GM19324 (cell line): ENCODE measurements at regions not wholly inside any gene's neighbourhood (a gene's known extent, or its start where the extent isn't known, plus 50 kb on each side); places are given as distances from the start of the nearest gene placed in this dataset.
"Not testable (repeated sequence)": the region's sequence is repeated elsewhere in the genome, so short reads cannot be mapped to it uniquely, and the experiment has no call there.

Experiments
- ATAC-seq: cut with Tn5 transposase; IDR thresholded peaks from one replicate; pipeline ENCODE4 v1.9.1; 2021; ENCODE audit warnings: mild to moderate bottlenecking, moderate library complexity; ENCODE audit not compliant: unreplicated experiment, low FRiP score

GRCh38 chr10:56596257-56596656 is 235.2 kb upstream of the ZWINT start:
- ATAC-seq = no peak

DNA sequence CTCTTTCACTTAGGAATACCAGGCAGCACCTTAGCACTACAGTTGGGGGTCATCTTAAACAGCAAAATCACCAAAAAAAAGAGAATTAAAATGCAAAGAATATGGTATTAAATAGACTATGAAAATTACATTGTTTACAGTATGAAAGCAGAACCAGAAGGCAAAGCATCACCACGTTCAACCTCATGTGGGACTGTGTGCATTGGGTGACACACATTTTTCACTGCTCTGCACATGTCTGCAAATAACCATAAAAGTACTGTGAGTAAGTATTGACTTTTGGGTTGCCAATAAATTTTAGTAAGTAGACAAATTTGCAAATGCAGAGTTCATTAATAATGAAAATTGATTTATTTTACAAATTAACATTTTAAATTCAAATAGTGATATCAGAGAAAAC is 232.1 kb upstream of the ZWINT start:
- no peak for ATAC-seq

- ATAC-seq = no peak
Measured at GRCh38 chr10:56586461-56586891, 225.4 kb upstream of the ZWINT start.

GRCh38 chr10:56585447-56586171 is 224.6 kb upstream of the ZWINT start:
- ATAC-seq = no peak

GRCh38 chr10:56583316-56583715 is 222.3 kb upstream of the ZWINT start:
- no peak for ATAC-seq

DNA sequence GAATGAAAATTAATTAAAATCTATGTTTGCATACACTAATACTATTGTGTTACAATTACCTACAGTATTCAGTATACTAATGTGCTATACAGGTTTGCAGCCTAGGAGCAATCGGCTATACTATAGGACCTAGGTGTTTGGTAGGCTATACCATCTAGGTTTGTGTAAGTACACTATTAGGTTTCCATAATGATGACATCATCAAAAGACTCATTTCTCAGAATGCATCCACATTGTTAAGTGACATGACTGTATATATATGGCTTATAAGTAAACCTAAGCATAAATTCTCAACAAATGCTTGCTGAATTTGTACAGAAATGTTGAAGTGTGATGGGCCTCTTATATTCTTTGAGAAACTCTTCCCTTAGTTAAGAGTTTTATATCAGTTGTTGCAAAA is 206.5 kb upstream of the ZWINT start:
- ATAC-seq = no peak

DNA sequence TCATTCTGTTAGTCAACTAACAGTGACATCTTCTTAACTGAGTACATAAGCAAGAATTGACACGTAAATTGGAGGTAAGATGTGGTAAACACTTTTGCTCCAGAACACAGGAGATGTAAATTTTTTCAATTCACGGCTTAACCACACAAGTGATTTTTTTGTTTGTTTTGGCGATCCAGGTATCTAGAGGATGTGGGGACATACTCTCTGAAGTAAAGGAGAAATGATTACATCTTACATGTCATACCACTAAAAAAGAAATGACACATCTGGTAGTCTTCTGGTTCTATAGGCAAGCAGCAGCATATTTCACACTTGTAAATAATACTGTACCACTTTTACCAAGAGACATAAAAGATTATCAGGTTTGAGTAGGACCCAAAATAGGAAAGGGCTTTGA is 200.3 kb upstream of the ZWINT start:
- no peak for ATAC-seq

DNA sequence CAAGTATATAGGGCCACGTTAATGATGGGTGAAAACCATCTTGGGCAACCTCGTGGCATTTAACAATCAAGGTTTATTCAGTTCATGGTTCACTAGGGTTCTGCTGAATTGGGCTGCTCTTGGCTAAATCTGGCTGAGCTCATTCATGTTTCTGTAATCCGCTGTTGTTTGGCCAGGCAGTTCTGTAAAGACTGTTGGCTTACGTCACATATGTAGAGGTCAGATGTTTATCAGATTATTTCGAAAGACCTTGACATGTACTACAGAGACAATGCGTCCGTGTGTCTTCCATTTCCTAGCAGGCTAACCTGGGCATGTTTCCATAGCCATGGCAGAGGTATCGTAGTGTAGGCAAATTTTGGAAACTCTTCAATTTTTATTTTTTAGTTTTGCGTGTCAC is 190.0 kb upstream of the ZWINT start:
- ATAC-seq = no peak

- no peak for ATAC-seq
Measured at GRCh38 chr10:56547163-56547562, 186.1 kb upstream of the ZWINT start.

- ATAC-seq = no peak
Measured at GRCh38 chr10:56537984-56538383, 176.9 kb upstream of the ZWINT start.

DNA sequence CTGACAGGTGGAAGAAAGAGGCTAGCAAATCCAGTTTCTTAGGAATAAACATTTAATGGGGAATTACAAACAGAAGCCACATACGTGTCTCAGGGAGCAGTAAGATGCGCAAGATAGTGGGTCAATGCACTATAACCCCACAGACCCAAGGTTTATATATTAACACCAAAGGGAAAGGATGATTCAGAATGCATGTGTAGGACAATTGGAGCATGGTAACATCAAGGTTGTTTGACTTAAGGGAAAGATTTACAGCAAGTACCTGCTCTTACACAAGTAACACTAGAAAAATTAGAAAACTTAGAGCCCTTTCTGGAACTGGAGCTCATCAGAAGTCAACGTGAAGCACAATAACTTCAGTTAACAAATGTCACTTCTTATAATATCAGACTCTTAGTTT is 161.1 kb upstream of the ZWINT start:
- no peak for ATAC-seq

GRCh38 chr10:56508562-56508961 is 147.5 kb upstream of the ZWINT start:
- no peak for ATAC-seq

GRCh38 chr10:56507033-56507432 is 146.0 kb upstream of the ZWINT start:
- no peak for ATAC-seq

DNA sequence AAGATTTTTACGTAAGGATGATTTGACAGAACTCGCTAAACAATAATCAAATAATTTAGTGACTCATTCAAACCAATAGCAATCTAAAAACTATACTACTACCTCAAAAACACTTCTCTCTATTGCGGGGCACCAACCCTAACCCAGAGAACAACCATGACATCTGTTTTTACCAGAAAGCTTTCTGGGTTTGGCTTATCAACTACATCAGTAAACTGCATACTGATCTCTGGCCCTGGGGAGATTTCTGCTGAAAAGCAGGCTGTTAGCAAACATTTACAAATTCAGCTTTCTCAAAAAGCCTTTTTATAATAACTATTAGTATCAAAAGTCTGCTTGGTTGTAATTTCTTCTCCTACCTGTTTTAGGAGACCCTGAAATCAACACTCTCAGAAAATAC is 144.5 kb upstream of the ZWINT start:
- ATAC-seq = no peak

DNA sequence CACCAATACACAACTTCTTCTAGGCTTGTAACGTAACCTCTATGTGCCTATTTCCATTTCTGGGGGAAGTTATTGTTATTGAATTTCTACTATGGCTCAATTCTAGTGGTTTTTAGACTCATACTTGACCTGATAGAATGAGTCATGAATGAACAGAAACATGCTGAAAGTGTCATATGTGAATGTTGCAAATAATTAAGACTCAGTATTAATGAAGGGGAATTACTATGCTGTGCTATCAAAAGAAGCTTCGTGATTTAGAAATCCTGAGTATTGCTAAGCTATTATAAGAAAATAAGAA is 135.1 kb upstream of the ZWINT start:
- ATAC-seq = no peak

DNA sequence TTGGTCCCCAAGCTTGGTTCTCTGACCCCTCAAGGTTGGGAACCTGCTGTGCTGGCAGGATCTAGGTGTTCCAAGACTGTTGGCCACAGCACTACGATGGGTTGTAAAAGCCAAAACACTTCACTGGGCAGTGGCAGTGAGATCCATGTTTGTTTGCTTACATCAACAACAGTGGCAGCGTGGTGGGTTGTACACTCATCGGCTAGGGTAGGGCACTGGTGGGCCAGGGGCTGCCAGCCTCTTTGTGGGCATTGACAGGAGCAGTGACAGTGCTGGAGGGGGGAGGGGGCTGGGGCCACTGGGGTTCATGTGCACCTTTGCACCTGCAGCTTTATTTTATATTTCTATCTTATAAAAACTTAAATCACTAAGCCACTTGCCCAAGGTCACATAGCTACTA is 126.7 kb upstream of the ZWINT start:
- ATAC-seq = no peak

DNA sequence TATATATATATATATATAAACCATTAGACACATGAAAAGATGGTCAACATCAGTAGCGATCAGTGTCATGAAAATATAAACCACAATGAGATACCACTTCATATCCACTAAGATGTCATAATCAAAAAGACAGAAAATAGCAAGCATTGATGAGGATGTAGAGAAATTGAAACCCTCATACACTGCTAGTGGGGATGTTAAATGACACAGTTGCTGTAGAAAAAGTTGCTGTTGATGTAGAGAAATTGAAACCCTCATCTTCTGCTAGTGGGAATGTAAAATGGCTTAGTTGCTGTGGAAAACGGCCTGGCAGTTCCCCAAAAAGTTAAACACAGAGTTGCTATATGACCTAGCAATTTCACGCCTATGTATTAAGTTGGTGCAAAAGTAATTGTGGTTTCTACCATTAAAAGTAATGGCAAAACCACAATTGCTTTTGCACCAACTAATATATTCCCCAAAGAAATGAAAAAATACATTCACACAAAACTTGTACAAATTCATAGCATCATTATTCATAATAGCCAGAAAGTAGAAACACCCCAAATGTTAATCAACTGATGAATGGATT is 120.5 kb upstream of the ZWINT start:
- no peak for ATAC-seq

- ATAC-seq = no peak
Measured at GRCh38 chr10:56472978-56473377, 111.9 kb upstream of the ZWINT start.

DNA sequence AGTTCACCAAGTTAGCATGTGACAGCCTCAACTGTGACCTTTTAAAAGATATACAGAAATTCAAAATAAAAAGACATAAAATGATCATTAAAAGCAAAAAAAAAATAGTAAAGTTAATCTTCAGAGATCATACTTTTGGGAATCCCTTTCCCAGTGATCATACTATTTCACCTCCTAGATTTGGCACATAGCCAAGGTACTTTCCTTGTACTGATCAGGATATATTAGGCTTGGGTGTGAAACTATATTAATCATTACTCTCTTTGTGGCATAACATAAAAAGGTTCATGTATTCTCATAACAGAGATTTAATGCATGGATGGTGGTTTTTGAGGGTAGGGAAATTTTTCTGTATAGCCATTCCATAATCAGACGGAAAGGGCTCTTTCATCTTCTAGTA is 109.6 kb upstream of the ZWINT start:
- ATAC-seq = no peak

DNA sequence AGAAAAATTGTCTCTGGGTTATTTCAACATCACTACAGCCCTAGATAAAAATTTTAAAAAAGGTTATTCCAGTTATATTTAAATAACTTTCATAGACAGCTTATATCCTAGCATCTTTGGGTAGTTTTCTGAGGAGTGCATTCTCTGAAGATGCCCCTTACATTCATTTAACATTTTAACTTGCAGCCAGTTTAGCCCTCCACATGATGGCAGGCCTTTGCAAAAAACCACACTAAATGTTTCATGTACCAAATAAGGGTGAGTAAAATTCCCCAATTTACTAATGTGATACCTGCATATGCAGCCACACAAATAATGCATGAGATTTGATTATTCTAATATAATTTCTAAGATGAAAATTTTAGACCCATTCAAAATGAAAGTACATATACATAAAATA is 108.4 kb upstream of the ZWINT start:
- ATAC-seq = no peak

- no peak for ATAC-seq
Measured at GRCh38 chr10:56466005-56466404, 104.9 kb upstream of the ZWINT start.

DNA sequence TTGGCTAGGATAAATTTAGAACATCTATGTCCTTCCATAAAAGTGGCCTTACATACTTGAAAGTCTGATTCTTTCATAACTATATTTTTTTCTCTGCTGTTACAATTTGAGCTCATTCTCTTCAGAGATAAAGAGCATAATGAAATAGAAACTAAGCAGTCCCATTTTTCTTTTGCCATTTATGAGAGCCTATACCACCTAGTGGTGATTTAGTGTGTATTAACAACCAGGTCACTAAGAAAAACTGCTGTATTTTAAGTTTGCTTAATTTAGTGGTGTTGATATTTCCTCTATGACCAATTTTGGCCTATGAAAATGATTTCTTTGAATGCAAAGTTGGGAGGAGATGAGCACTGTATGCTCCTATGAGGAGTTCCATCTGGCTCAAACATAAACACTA is 88.7 kb upstream of the ZWINT start:
- no peak for ATAC-seq

- not testable (repeated sequence) for ATAC-seq
Measured at GRCh38 chr10:56447613-56448012, 86.6 kb upstream of the ZWINT start.
